SJSA1 (cell line): ENCODE measurements at regions not wholly inside any gene's neighbourhood (a gene's known extent, or its start where the extent isn't known, plus 50 kb on each side); places are given as distances from the start of the nearest gene placed in this dataset.

Experiments used
- DNase-seq, 2 experiments: peaks; one replicate each; pipeline ENCODE4 v3.0.0-alpha.2; 2015 to 2020; ENCODE audit warnings: low spot score in 2 of 2, low read depth in 1 of 2
- H3K27ac ChIP-seq: fragments of 250-450 bp; sonication (Bioruptor Pico); 2 replicates; pipeline ENCODE4 v1.5.1; 2020; ENCODE audit warnings: mild to moderate bottlenecking, moderate library complexity
- H3K27me3 ChIP-seq: fragments of 250-450 bp; sonication (Bioruptor Pico); replicated peaks from 2 replicates; pipeline ENCODE4 v1.5.1; 2020; ENCODE audit warnings: mild to moderate bottlenecking, moderate library complexity
- H3K36me3 ChIP-seq: fragments of 250-450 bp; sonication (Bioruptor Pico); 2 replicates; pipeline ENCODE4 v1.5.1; 2020; ENCODE audit warnings: mild to moderate bottlenecking
- H3K4me1 ChIP-seq: fragments of 250-450 bp; sonication (Bioruptor Pico); replicated peaks from 2 replicates; pipeline ENCODE4 v1.6.1; 2021; ENCODE audit warnings: mild to moderate bottlenecking
- H3K4me3 ChIP-seq: fragments of 250-450 bp; sonication (Bioruptor Pico); 2 replicates; pipeline ENCODE4 v1.5.1; 2020; ENCODE audit warnings: mild to moderate bottlenecking
- H3K9me3 ChIP-seq: fragments of 250-450 bp; sonication (Bioruptor Pico); replicated peaks from 2 replicates; pipeline ENCODE4 v1.5.1; 2020; ENCODE audit warnings: mild to moderate bottlenecking

DNA sequence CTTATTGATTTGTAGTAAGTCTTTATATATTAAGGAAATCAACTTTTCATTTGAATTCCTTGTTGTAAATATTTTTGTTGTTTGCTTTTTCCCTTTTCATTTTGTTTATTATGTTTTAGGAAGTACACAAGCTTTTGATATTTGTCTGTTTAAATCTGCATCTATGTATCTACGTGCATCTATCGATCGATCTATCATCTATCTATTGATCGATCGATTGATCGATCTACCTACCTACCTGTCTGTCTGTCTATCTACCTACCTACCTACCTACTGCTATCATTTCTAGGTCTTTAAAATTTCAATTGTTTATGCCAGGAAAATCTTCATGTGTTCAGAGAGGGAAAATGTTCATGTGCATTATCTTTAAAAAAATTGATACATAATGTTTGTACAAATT lies 216.8 kb upstream of the MTPN start:
- DNase-seq: no peak
- Histone ChIP-seq H3K36me3 (no peaks in the 10 kb centered on the region), H3K9me3 (no peaks in the 10 kb centered on the region), H3K4me1 (no peaks in the 10 kb centered on the region), H3K4me3 (no peak overlapping the region), H3K27ac (no peak overlapping the region), H3K27me3 (no peaks in the 10 kb centered on the region)

DNA sequence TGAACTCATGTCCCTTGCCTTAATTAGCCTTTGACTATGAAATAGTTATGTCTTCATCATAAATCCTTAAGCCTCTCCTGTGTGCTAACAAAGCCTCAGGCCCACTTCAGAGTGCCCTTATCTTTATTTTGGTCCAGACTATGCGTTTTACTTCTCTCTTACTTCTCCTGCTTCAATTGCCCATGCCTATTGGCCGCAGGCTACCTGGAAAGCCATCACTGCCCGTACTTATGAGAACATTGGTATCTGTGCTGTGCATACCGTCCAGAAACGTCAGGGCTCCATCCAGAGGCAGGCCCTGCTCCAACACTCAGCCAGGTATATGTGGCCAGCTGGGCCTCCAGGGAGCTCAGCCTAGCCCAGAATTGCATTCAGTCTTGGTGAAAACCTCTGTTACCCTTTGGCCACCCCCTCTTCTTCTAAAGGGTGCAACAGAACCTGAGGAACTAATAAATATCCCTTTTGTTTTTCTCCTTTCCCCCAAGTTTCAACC lies 212.4 kb upstream of the MTPN start:
- no peaks in the 10 kb centered on the region for H3K9me3 ChIP-seq
- H3K36me3 ChIP-seq: no peaks in the 10 kb centered on the region
- no peak overlapping the region for H3K27ac ChIP-seq
- H3K4me3 ChIP-seq: no peak overlapping the region
- DNase-seq: no peak
- no peaks in the 10 kb centered on the region for H3K27me3 ChIP-seq
- H3K4me1 ChIP-seq: no peaks in the 10 kb centered on the region

DNA sequence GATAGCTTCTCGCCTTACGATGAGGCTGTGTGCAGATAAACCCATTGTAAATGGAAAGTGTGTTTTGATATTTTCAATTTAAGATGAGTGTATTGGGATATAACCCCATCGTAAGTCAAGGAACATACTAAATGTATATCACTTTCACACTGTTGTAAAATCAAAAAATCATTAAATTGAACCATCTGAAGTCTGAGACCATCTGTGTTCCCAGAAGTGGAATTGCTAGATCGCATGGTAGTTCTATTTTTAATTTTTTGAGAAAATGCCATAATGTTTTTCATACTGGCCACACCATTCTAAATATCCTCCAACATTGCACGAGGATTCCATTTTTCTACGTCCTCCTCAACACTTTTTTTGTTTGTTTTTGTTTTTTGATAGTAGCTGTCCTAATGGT lies 209.1 kb upstream of the MTPN start:
- Histone ChIP-seq H3K36me3 (no peaks in the 10 kb centered on the region), H3K27ac (no peak overlapping the region), H3K9me3 (0 out of 2 replicates have a peak, but pooled peaks cover 3% of the 10 kb centered on the region), H3K27me3 (no peaks in the 10 kb centered on the region), H3K4me3 (no peak overlapping the region), H3K4me1 (no peaks in the 10 kb centered on the region)
- DNase-seq: no peak

DNA sequence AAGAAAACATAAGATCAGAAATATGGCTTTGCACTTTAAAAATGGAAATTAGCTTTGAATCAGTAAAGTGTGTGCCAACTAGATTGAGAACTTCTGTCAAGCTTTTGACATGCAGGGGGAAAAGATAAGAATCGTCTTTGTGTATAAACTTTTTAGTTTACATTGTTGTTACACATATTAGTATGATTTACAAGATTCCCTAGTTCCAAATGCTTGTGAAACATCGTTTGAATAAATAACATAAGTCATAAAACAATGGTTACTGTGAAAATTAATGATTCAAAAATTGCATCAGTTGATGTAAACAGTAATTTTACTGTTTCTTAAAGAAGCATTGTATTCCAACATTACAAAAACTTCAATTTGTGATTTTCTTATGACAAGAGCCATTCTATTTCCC lies 207.6 kb upstream of the MTPN start:
- DNase-seq: no peak
- no peak overlapping the region for H3K27ac ChIP-seq
- H3K27me3 ChIP-seq: no peaks in the 10 kb centered on the region
- no peaks in the 10 kb centered on the region for H3K4me1 ChIP-seq
- 0 out of 2 replicates have a peak, but pooled peaks cover 3% of the 10 kb centered on the region for H3K9me3 ChIP-seq
- H3K4me3 ChIP-seq: no peak overlapping the region
- H3K36me3 ChIP-seq: no peaks in the 10 kb centered on the region

DNA sequence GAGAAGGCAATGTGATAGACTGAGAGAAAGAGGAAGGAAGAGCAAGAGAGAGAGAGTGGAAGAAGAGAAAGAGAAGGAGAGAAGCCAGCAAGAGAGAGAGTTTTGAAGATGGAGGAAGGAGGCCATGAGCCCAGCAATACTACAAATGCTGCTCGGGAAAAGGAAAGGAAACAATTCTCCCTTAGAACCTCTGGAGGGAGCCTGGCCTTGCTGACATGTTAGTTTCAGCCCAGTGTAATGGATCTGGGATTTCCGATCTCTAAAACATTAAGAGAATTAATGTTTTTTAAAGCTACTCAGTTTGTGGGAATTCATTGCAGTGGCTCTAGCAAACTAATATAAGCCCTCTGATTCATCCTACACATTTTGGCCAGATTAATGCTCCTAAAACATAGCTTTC lies 206.8 kb upstream of the MTPN start:
- H3K4me1 ChIP-seq: no peaks in the 10 kb centered on the region
- H3K9me3 ChIP-seq: 0 out of 2 replicates have a peak, but pooled peaks cover 3% of the 10 kb centered on the region
- DNase-seq: no peak
- no peaks in the 10 kb centered on the region for H3K27me3 ChIP-seq
- no peaks in the 10 kb centered on the region for H3K36me3 ChIP-seq
- no peak overlapping the region for H3K27ac ChIP-seq
- no peak overlapping the region for H3K4me3 ChIP-seq

DNA sequence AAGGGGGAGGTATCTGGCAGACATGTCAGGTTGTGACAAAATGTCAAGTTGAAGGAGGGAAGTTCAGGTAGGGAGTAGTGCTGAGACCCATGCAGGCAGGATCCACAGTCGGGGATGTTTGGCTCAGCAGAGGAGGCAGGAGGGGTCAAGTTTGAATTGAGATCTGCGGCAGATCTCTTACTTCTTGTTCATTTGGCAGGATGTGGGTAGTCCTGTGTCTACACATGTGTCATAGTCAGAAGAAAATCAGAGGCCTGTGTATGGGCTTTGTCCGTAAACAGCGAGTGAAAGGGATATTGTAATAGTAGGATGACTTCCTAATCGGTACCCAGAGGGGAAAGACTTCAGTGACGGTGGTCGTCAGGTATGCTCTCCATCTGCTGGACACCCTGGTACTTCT lies 203.8 kb upstream of the MTPN start:
- Histone ChIP-seq H3K4me3 (no peak overlapping the region), H3K4me1 (no peaks in the 10 kb centered on the region), H3K9me3 (0 out of 2 replicates have a peak, but pooled peaks cover 3% of the 10 kb centered on the region), H3K36me3 (no peaks in the 10 kb centered on the region), H3K27me3 (no peaks in the 10 kb centered on the region), H3K27ac (no peak overlapping the region)
- no peak for DNase-seq

DNA sequence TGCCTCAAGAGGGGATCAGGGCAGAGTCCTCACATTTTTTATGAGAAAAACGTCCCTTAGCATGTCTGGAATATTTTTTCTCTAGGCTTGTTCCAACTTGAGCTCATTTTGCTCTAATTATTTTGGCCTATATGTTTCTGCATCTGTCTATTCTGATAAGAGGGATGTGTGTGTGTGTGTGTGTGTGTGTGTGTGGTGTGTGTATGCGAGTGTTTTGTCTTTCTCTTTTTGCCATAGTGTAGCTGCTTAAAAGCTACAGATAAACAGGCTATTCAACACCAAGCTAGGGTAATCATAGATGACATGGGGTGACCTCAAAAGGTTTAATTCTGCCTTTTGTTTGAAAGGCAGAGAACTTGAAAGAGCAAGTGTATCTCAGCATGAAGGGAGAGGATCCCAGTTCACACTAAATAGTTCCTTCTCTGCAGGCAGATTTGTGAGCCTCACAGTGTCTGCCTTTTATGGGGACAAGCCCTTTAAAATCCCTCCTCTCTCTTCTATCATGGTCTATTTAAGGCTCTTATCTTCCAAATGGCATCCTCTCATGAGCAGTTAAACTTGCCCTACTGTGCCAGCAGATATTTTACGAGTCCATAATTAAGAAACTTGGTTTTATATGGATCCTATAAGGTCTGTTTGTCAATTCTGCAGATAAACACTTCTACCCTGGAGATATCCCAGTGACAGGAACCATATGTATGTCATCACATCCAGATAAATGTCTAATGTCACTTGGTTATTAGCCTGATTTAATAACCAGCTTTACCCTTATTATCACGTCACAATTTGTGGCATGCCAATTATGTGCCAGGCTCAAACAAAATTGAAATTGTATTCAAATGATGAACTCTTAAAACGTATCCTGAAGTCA lies 202.9 kb upstream of the MTPN start:
- Histone ChIP-seq H3K27ac (no peak overlapping the region), H3K9me3 (0 out of 2 replicates have a peak, but pooled peaks cover 3% of the 10 kb centered on the region), H3K27me3 (no peaks in the 10 kb centered on the region; the same call in 1 of the 2 replicates), H3K36me3 (no peaks in the 10 kb centered on the region), H3K4me3 (no peak overlapping the region), H3K4me1 (no peaks in the 10 kb centered on the region)
- DNase-seq: no peak

DNA sequence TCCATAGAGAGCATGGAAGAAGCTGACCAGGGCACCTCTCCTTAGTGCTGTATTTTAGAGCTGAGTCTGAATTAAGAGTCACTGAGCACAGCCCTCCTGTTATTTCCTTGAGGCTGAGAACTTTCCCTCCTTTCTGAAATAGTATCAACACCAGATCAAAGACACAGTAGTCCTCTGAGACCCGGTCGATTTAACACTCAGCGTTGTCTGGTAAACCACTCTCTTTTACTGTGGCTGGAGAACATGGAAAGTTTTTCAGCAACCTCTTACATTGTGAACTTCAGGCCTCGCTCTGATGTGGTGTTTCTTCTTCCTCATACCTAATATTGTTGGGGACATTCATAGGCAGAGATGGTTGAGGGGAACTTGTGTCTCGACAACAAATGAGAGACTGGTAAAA lies 202.0 kb upstream of the MTPN start:
- no peaks in the 10 kb centered on the region; the same call in 1 of the 2 replicates for H3K27me3 ChIP-seq
- 0 out of 2 replicates have a peak, but pooled peaks cover 3% of the 10 kb centered on the region for H3K9me3 ChIP-seq
- no peak overlapping the region for H3K4me3 ChIP-seq
- H3K27ac ChIP-seq: no peak overlapping the region
- H3K36me3 ChIP-seq: no peaks in the 10 kb centered on the region
- no peaks in the 10 kb centered on the region for H3K4me1 ChIP-seq
- no peak for DNase-seq

DNA sequence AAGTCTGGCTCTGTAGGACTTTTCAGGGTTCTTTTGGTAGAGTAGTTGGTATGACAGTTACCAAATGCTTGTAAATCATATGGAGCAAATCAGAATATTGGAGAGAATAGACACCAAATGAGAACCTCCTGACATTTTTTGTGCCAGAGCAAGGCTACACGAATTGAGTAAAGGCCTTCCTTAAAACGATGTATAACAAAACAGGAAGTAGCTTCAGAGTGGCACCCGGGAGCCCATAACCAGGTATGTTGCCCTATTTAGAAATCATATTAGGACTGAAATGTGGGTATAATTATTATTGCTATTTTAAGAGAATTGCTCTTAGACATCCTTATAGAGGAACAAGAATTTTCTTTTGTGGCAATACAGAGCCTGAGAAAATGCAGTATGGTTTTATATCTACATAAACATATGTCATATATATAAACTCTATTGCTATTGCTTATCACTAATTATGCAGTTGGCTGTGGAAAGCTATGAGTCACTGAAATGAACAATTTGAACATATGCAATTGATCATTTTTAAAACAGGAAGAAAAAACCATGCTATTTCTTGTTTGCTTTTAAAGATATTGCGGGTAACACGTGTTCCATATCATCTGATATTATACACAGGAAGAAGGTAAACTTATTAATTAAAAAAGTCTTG lies 197.4 kb upstream of the MTPN start:
- H3K4me1 ChIP-seq: no peaks in the 10 kb centered on the region
- no peak for DNase-seq
- no peaks in the 10 kb centered on the region for H3K9me3 ChIP-seq

DNA sequence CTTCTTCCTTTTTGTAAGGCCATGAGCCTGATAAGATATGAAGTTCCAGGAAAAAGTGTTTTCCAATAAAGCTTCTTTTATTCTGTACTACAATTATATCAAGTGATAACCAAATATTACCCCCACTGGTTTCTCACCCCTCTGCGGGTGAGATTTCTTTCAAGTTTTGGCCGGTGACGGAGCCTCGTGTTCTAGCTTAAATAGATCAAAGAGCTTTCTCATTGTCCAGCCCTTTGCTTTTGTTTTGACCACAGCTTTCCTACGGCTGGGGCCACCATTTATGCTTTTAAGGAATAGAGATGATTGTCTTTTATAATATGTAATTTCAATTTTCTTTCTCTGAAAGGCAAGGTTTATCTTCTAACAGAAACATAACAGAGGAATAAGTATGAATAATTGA lies 196.7 kb upstream of the MTPN start:
- H3K27ac ChIP-seq: no peak overlapping the region
- DNase-seq: no peak
- no peaks in the 10 kb centered on the region for H3K36me3 ChIP-seq
- no peaks in the 10 kb centered on the region for H3K4me1 ChIP-seq
- H3K27me3 ChIP-seq: peaks cover 5% of the 10 kb centered on the region; the same call in 1 of the 2 replicates
- H3K4me3 ChIP-seq: no peak overlapping the region
- H3K9me3 ChIP-seq: no peaks in the 10 kb centered on the region

More for the DNA sequence above, 197.4 kb upstream of the MTPN start:
- Histone ChIP-seq H3K27ac (no peak overlapping the region), H3K36me3 (no peaks in the 10 kb centered on the region), H3K27me3 (no peaks in the 10 kb centered on the region; the same call in 1 of the 2 replicates), H3K4me3 (no peak overlapping the region)

DNA sequence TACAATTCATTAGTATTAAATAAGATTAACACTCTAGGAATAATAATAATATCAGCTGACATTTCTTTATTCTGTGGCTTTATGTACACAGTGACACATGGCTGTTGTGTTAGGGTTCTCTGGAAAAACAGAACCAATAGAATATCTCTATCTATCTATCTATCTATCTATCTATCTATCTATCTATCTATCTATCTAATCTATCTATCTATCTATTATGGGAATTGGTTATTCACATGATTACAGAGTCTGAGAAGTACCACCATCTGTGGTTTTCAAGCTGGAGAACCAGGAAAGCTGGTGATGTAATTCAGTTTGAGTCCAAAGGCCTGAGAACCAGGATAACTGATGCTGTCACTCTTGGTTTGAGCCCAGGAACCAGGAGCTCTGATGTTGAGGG lies 194.1 kb upstream of the MTPN start:
- DNase-seq: no peak
- no peaks in the 10 kb centered on the region for H3K4me1 ChIP-seq
- no peak overlapping the region for H3K27ac ChIP-seq

DNA sequence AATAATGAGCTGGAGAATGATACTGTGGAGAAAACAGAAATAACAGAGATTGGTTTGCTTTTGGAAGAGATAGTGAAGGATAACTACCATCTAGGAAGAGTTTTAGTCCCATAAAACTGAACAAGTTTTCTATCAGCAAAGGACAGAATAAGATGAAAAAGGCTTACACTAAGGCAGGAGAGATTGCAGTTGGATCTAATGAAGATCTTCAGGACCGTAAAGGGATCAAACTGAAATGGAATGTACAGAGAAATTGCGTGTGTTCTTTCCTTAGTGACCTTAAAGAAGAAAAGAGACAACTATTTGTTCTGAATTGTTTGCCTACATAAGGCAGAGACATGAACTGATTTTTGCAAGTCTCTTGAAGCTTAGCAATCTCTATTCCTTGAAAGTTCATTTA lies 191.7 kb upstream of the MTPN start:
- 0 out of 2 replicates have a peak, but pooled peaks cover 6% of the 10 kb centered on the region for H3K27me3 ChIP-seq
- H3K4me3 ChIP-seq: no peak overlapping the region
- no peaks in the 10 kb centered on the region for H3K9me3 ChIP-seq
- DNase-seq: no peak
- H3K36me3 ChIP-seq: no peaks in the 10 kb centered on the region
- H3K27ac ChIP-seq: no peak overlapping the region
- H3K4me1 ChIP-seq: no peaks in the 10 kb centered on the region

More for the DNA sequence above, 194.1 kb upstream of the MTPN start:
- Histone ChIP-seq H3K4me3 (no peak overlapping the region), H3K36me3 (no peaks in the 10 kb centered on the region), H3K27me3 (peaks cover 6% of the 10 kb centered on the region; the same call in 1 of the 2 replicates), H3K9me3 (no peaks in the 10 kb centered on the region)

DNA sequence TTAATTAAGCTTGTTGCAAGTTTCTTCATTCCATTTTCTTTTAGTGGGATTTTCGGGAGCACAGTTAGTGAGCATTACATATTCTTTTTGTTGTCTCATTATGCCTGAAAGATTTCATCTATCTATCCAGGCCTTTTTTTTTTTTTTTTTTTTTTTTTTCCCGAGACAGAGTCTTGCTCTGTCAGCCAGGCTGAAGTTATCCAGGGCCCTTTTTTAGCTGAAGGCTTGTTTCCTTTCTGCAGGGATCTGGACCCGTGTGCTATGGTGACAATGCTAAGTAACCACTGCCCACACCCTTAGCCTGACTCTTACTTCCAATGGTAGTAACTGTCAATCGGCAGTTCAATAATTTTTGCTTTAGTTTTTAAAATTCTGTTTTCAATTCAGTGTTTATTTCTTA lies 190.8 kb upstream of the MTPN start:
- 0 out of 2 replicates have a peak, but pooled peaks cover 6% of the 10 kb centered on the region for H3K27me3 ChIP-seq
- H3K36me3 ChIP-seq: no peaks in the 10 kb centered on the region
- H3K4me3 ChIP-seq: no peak overlapping the region
- H3K9me3 ChIP-seq: no peaks in the 10 kb centered on the region
- no peak overlapping the region for H3K27ac ChIP-seq
- DNase-seq: no peak
- no peaks in the 10 kb centered on the region for H3K4me1 ChIP-seq

DNA sequence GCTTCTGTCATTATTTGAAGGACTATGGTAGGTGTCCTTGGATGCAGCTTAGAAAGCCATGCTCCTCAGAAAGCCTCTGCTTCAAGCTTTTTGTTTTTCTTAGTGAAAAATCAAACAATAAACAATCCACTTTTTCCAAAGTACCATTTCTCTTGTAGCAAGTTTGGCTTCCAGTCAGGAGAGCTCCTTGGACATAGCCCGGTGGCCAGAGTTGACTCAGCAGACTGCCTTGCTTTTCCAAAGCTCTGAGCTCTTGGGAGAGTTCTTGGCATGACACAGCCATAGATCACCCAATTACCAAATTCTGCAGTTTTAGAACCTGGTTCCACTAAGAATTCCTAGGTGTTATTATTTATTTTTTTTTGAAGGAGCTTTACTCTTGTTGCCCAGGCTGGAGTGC lies 189.4 kb upstream of the MTPN start:
- no peaks in the 10 kb centered on the region for H3K4me1 ChIP-seq
- no peak overlapping the region for H3K4me3 ChIP-seq
- 0 out of 2 replicates have a peak, but pooled peaks cover 6% of the 10 kb centered on the region for H3K27me3 ChIP-seq
- DNase-seq: no peak
- H3K9me3 ChIP-seq: no peaks in the 10 kb centered on the region
- H3K27ac ChIP-seq: no peak overlapping the region
- no peaks in the 10 kb centered on the region for H3K36me3 ChIP-seq
